ENCODE measurements at regions not wholly inside any gene's neighbourhood (a gene's known extent, or its start where the extent isn't known, plus 50 kb on each side); places are given as distances from the start of the nearest gene placed in this dataset.

- TF ChIP-seq CREB1 (IDR thresholded peaks at IDR 0.05; ENCODE audit: low read depth) (no peak), YY1 (IDR thresholded peaks at IDR 0.05; ENCODE audit: low read depth) (no peak)
These were observed 294.4 kb downstream of the PRDM2 start for GRCh38 chr1:13994386-13994785.

- TF ChIP-seq NFIC (IDR thresholded peaks at IDR 0.05) (no peak), FOXM1 (IDR thresholded peaks at IDR 0.05; ENCODE audit: borderline replicate concordance, low read depth) (no peak), ZBTB7A (IDR thresholded peaks at IDR 0.05; ENCODE audit: low read depth) (no peak), USF1 (IDR thresholded peaks at IDR 0.05) (no peak), MAX (IDR thresholded peaks at IDR 0.05) (no peak), TAF1 (IDR thresholded peaks at IDR 0.05; ENCODE audit: low read depth) (no peak)
These were observed 296.3 kb downstream of the PRDM2 start for GRCh38 chr1:13996334-13996733.

GRCh38 chr1:14003552-14003951 is 303.6 kb downstream of the PRDM2 start:
- no peak for TF ChIP-seq FOXM1 (IDR thresholded peaks at IDR 0.05; ENCODE audit: borderline replicate concordance, low read depth)
- no peak for TF ChIP-seq CREB1 (IDR thresholded peaks at IDR 0.05; ENCODE audit: low read depth)
- no peak for TF ChIP-seq YY1 (IDR thresholded peaks at IDR 0.05; ENCODE audit: low read depth)
- TF ChIP-seq REST (IDR thresholded peaks at IDR 0.05; ENCODE audit: low read depth) = no peak
- TF ChIP-seq TCF12 (IDR thresholded peaks at IDR 0.05; ENCODE audit: low read depth) = no peak
- no peak for TF ChIP-seq EGR1 (IDR thresholded peaks at IDR 0.05)
- no peak for TF ChIP-seq TEAD4 (IDR thresholded peaks at IDR 0.05)
- no peak for TF ChIP-seq EP300 (IDR thresholded peaks at IDR 0.05; ENCODE audit: borderline replicate concordance)
- no peak for TF ChIP-seq USF1 (IDR thresholded peaks at IDR 0.05)
- no peak for TF ChIP-seq RAD21 (IDR thresholded peaks at IDR 0.05; ENCODE audit: low read depth)
- TF ChIP-seq MAX (IDR thresholded peaks at IDR 0.05) = no peak
- no peak for TF ChIP-seq ZBTB7A (IDR thresholded peaks at IDR 0.05; ENCODE audit: low read depth)
- TF ChIP-seq TAF1 (IDR thresholded peaks at IDR 0.05; ENCODE audit: low read depth) = no peak
- no peak for TF ChIP-seq NFIC (IDR thresholded peaks at IDR 0.05)
- no peak for TF ChIP-seq CEBPB (IDR thresholded peaks at IDR 0.05)

GRCh38 chr1:14009582-14009981 is 309.6 kb downstream of the PRDM2 start:
- no peak for TF ChIP-seq MAX (IDR thresholded peaks at IDR 0.05)
- no peak for TF ChIP-seq YY1 (IDR thresholded peaks at IDR 0.05; ENCODE audit: low read depth)
- TF ChIP-seq TEAD4 (IDR thresholded peaks at IDR 0.05) = no peak
- no peak for TF ChIP-seq EP300 (IDR thresholded peaks at IDR 0.05; ENCODE audit: borderline replicate concordance)
- no peak for TF ChIP-seq USF1 (IDR thresholded peaks at IDR 0.05)
- no peak for TF ChIP-seq REST (IDR thresholded peaks at IDR 0.05; ENCODE audit: low read depth)
- no peak for TF ChIP-seq TCF12 (IDR thresholded peaks at IDR 0.05; ENCODE audit: low read depth)
- TF ChIP-seq NFIC (IDR thresholded peaks at IDR 0.05) = no peak
- no peak for TF ChIP-seq CREB1 (IDR thresholded peaks at IDR 0.05; ENCODE audit: low read depth)
- TF ChIP-seq RAD21 (IDR thresholded peaks at IDR 0.05; ENCODE audit: low read depth) = no peak
- no peak for TF ChIP-seq TAF1 (IDR thresholded peaks at IDR 0.05; ENCODE audit: low read depth)

- TF ChIP-seq USF1 (IDR thresholded peaks at IDR 0.05) = no peak
- no peak for TF ChIP-seq TEAD4 (IDR thresholded peaks at IDR 0.05)
- TF ChIP-seq CREB1 (IDR thresholded peaks at IDR 0.05; ENCODE audit: low read depth) = no peak
- TF ChIP-seq ZBTB7A (IDR thresholded peaks at IDR 0.05; ENCODE audit: low read depth) = no peak
- TF ChIP-seq YY1 (IDR thresholded peaks at IDR 0.05; ENCODE audit: low read depth) = no peak
- no peak for TF ChIP-seq CEBPB (IDR thresholded peaks at IDR 0.05)
- no peak for TF ChIP-seq FOXM1 (IDR thresholded peaks at IDR 0.05; ENCODE audit: borderline replicate concordance, low read depth)
- no peak for TF ChIP-seq NFIC (IDR thresholded peaks at IDR 0.05)
- TF ChIP-seq REST (IDR thresholded peaks at IDR 0.05; ENCODE audit: low read depth) = no peak
- no peak for TF ChIP-seq EP300 (IDR thresholded peaks at IDR 0.05; ENCODE audit: borderline replicate concordance)
- TF ChIP-seq EGR1 (IDR thresholded peaks at IDR 0.05) = no peak
- TF ChIP-seq MAX (IDR thresholded peaks at IDR 0.05) = no peak
- TF ChIP-seq TAF1 (IDR thresholded peaks at IDR 0.05; ENCODE audit: low read depth) = no peak
- TF ChIP-seq TCF12 (IDR thresholded peaks at IDR 0.05; ENCODE audit: low read depth) = no peak
- no peak for TF ChIP-seq RAD21 (IDR thresholded peaks at IDR 0.05; ENCODE audit: low read depth)
These were observed 310.5 kb downstream of the PRDM2 start for GRCh38 chr1:14010476-14010875.
